Neural cell (in vitro differentiated cells): ENCODE measurements at regions not wholly inside any gene's neighbourhood (a gene's known extent, or its start where the extent isn't known, plus 50 kb on each side); places are given as distances from the start of the nearest gene placed in this dataset.

Experiments
- H2AFZ ChIP-seq: fragments of 200-600, 300-800 bp; sonication (generic), shearing (Covaris generic); 2 replicates; pipeline ENCODE4 v1.6.0; 2014; ENCODE audit warnings: low read depth, mild to moderate bottlenecking, antibody characterized with exemption, low read length, moderate library complexity
- H3F3A ChIP-seq: fragments of 200-600 bp; shearing (Covaris generic); 2 replicates; pipeline ENCODE4 v1.6.1; 2016; ENCODE audit warnings: mild to moderate bottlenecking, moderate library complexity, mixed read lengths, antibody characterized with exemption, low read length; ENCODE audit not compliant: insufficient read depth, poor library complexity, severe bottlenecking
- H3K27ac ChIP-seq: fragments of 200-600, 300-800 bp; sonication (generic), shearing (Covaris generic); 2 replicates; pipeline ENCODE4 v1.5.1; 2014; ENCODE audit warnings: mild to moderate bottlenecking, low read length, moderate library complexity
- H3K27me3 ChIP-seq: fragments of 300-800, 200-600 bp; sonication (generic), shearing (Covaris generic); 2 replicates; pipeline ENCODE4 v1.6.0; 2014; ENCODE audit warnings: mild to moderate bottlenecking, low read depth, low read length, moderate library complexity; ENCODE audit not compliant: insufficient read depth
- H3K36me3 ChIP-seq: fragments of 300-800, 200-600 bp; sonication (generic), shearing (Covaris generic); 2 replicates; pipeline ENCODE4 v1.5.1; 2014; ENCODE audit warnings: mild to moderate bottlenecking, antibody characterized with exemption, low read length, moderate library complexity; ENCODE audit not compliant: insufficient read depth
- H3K4me2 ChIP-seq: fragments of 300-800, 200-600 bp; sonication (generic), shearing (Covaris generic); 2 replicates; pipeline ENCODE4 v1.6.0; 2014; ENCODE audit warnings: mild to moderate bottlenecking, low read length
- H3K4me3 ChIP-seq: fragments of 300-800, 200-600 bp; sonication (generic), shearing (Covaris generic); 2 replicates; pipeline ENCODE4 v1.5.1; 2014; ENCODE audit warnings: mild to moderate bottlenecking, low read length, moderate library complexity
- H3K79me2 ChIP-seq: fragments of 200-600 bp; shearing (Covaris generic); replicated peaks from 2 replicates; pipeline ENCODE4 v1.6.0; 2014; ENCODE audit warnings: mild to moderate bottlenecking, low read length, moderate library complexity; ENCODE audit not compliant: insufficient read depth
- H3K9ac ChIP-seq: fragments of 300-800, 200-600 bp; sonication (generic), shearing (Covaris generic); 2 replicates; pipeline ENCODE4 v1.6.1; 2016; ENCODE audit warnings: mild to moderate bottlenecking, low read length, mixed read lengths
- H3K9me2 ChIP-seq: fragments of 200-600 bp; shearing (Covaris generic); 2 replicates; pipeline ENCODE4 v1.6.1; 2016; ENCODE audit warnings: mild to moderate bottlenecking, low read length, mixed read lengths; ENCODE audit not compliant: insufficient read depth
- H3K9me3 ChIP-seq: fragments of 200-600, 300-800 bp; sonication (generic), shearing (Covaris generic); 2 replicates; pipeline ENCODE4 v1.6.1; 2016; ENCODE audit warnings: mild to moderate bottlenecking, mixed run types, low read length, moderate library complexity, mixed read lengths
- H4K20me1 ChIP-seq: fragments of 200-600 bp; shearing (Covaris generic); 2 replicates; pipeline ENCODE4 v1.6.1; 2016; ENCODE audit warnings: mild to moderate bottlenecking, mixed run types; ENCODE audit not compliant: insufficient read depth
- EP300 ChIP-seq: fragments of 450-650 bp; conservative IDR thresholded peaks from 2 replicates; pipeline ENCODE4 v1.6.1; 2014; ENCODE audit warnings: antibody characterized with exemption, mild to moderate bottlenecking, moderate library complexity; ENCODE audit not compliant: poor library complexity, severe bottlenecking
- EZH2 ChIP-seq: fragments of 200-600, 300-800 bp; shearing (Covaris generic), sonication (generic); IDR thresholded peaks from 2 replicates; pipeline ENCODE4 v1.6.1; 2014; ENCODE audit warnings: antibody characterized with exemption, low read length, borderline replicate concordance, mild to moderate bottlenecking; ENCODE audit not compliant: insufficient read depth, poor library complexity, severe bottlenecking
- MXI1 ChIP-seq: fragments of 450-650 bp; conservative IDR thresholded peaks from 2 replicates; pipeline ENCODE4 v1.6.1; 2014; ENCODE audit warnings: antibody characterized with exemption, mild to moderate bottlenecking; ENCODE audit not compliant: poor library complexity, severe bottlenecking
- POLR2AphosphoS5 ChIP-seq: IDR thresholded peaks from 2 replicates; pipeline ENCODE4 v1.6.1; 2012
- RAD21 ChIP-seq: fragments of 450-650 bp; conservative IDR thresholded peaks from 2 replicates; pipeline ENCODE4 v1.6.1; 2014; ENCODE audit warnings: antibody characterized with exemption, mild to moderate bottlenecking, moderate library complexity
- REST ChIP-seq: IDR thresholded peaks from 2 replicates; pipeline ENCODE4 v1.6.1; 2012; ENCODE audit warnings: borderline replicate concordance
- SMC3 ChIP-seq: fragments of 450-650 bp; conservative IDR thresholded peaks from 2 replicates; pipeline ENCODE4 v1.6.1; 2014; ENCODE audit warnings: antibody characterized with exemption, mild to moderate bottlenecking, moderate library complexity; ENCODE audit not compliant: poor library complexity
- TAF1 ChIP-seq: IDR thresholded peaks from 2 replicates; pipeline ENCODE4 v1.6.1; 2012; ENCODE audit warnings: low read depth
- TF ChIP-seq, protein P1 (sequence below): fragments of 450-650 bp; IDR thresholded peaks from 2 replicates; pipeline ENCODE4 v1.5.1; 2014; ENCODE audit warnings: antibody characterized with exemption, mild to moderate bottlenecking, moderate library complexity; ENCODE audit not compliant: poor library complexity, severe bottlenecking

DNA sequence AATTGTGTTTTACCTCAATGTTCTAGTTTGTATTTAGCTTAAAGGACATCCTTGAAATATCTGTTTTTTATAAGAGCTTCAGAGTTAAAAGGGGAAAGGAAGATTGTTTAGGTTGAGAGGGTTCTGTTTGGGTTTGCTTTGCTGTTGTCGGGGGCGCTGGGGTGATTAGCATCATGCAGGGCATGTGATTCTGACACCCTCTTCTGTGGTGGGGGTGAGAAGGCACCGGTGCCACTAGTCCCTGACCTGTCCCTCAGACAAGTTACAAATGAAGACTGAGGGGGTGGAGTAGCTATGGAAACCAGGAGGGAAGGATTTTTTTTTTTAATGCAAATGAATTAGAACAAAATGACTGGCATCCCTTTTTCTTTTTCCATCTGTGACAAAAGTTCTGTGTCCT lies 291.3 kb downstream of the RPAP3 start:
- Histone ChIP-seq H4K20me1 (no peaks in the 10 kb centered on the region), H2AFZ (no peak overlapping the region), H3K4me2 (no peak overlapping the region), H3K36me3 (no peaks in the 10 kb centered on the region), H3K9me3 (no peaks in the 10 kb centered on the region), H3K9ac (no peak overlapping the region), H3F3A (no peaks in the 10 kb centered on the region), H3K9me2 (no peaks in the 10 kb centered on the region), H3K27me3 (no peaks in the 10 kb centered on the region), H3K79me2 (no peaks in the 10 kb centered on the region), H3K4me3 (no peak overlapping the region), H3K27ac (no peak overlapping the region)
- no peak for TF ChIP-seq POLR2AphosphoS5

DNA sequence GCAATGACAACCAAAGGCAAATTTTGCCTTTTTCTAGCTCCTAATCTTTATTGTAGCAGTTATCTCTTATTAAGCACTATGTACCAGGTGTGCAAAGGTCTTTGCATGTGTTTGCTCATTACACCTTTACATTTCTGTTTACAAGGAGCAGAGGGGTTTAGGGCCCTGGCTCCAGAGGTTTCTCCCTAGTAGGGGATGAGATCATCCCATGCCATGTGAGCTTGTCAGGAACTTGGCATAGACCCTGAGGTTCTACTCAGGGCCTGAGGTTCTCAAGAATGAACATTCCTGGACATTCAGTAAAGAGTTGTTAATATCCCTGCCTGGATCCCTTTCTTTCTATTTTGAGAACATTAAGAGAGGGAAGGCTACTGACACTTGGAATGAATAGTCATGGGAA lies 292.0 kb downstream of the RPAP3 start:
- Histone ChIP-seq H3K27me3 (no peaks in the 10 kb centered on the region), H3K9me3 (no peaks in the 10 kb centered on the region), H3K4me2 (no peak overlapping the region), H3K9ac (no peak overlapping the region), H3K9me2 (no peaks in the 10 kb centered on the region), H3F3A (no peaks in the 10 kb centered on the region), H3K27ac (no peak overlapping the region), H3K4me3 (no peak overlapping the region), H3K79me2 (no peaks in the 10 kb centered on the region), H3K36me3 (no peaks in the 10 kb centered on the region), H4K20me1 (no peaks in the 10 kb centered on the region), H2AFZ (no peak overlapping the region)
- TF ChIP-seq SMC3 (no peak), MXI1 (no peak), EZH2 (no peak), RAD21 (no peak), TAF1 (no peak), REST (no peak), EP300 (no peak), POLR2AphosphoS5 (no peak)
- TF ChIP-seq, protein P1, sequence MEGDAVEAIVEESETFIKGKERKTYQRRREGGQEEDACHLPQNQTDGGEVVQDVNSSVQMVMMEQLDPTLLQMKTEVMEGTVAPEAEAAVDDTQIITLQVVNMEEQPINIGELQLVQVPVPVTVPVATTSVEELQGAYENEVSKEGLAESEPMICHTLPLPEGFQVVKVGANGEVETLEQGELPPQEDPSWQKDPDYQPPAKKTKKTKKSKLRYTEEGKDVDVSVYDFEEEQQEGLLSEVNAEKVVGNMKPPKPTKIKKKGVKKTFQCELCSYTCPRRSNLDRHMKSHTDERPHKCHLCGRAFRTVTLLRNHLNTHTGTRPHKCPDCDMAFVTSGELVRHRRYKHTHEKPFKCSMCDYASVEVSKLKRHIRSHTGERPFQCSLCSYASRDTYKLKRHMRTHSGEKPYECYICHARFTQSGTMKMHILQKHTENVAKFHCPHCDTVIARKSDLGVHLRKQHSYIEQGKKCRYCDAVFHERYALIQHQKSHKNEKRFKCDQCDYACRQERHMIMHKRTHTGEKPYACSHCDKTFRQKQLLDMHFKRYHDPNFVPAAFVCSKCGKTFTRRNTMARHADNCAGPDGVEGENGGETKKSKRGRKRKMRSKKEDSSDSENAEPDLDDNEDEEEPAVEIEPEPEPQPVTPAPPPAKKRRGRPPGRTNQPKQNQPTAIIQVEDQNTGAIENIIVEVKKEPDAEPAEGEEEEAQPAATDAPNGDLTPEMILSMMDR, result no peak

DNA sequence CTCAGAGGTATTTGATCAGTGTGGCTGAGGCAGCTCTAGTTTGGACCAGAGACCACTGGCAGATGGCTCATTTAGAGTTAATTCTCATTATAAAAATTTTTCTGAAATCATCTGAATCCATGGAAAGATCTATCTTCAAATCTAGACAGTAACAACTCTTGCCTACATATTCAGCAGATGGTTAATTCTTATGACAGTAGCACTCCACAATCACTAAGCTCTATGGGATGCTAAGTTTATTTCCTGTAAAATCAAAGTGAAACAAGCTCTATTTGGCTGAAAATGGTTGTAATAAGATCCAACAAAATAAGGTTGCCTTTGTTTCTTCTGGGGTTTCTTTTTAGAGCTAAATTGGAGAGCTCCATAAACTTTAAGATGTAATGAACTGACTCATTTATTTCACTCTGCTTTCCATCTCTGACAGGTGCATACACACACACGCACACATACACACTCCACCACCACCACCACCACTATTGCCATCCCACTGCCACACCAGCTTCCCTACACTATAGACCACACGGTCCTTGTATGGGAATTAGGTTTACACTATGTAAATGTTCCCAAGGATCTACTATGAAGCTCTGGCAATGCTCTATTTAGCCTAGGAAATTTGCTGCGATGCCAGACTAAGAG lies 293.1 kb downstream of the RPAP3 start:
- Histone ChIP-seq H3K9me2 (no peaks in the 10 kb centered on the region), H3K27ac (no peak overlapping the region), H4K20me1 (no peaks in the 10 kb centered on the region), H3K9me3 (no peaks in the 10 kb centered on the region), H3K27me3 (no peaks in the 10 kb centered on the region), H2AFZ (no peak overlapping the region), H3K4me2 (no peak overlapping the region), H3K36me3 (no peaks in the 10 kb centered on the region), H3K4me3 (no peak overlapping the region), H3K79me2 (no peaks in the 10 kb centered on the region), H3F3A (no peaks in the 10 kb centered on the region), H3K9ac (no peak overlapping the region)
- TF ChIP-seq, protein P1, result no peak
- TF ChIP-seq EZH2, result no peak
- no peak for TF ChIP-seq REST
- TF ChIP-seq EP300, result no peak
- TF ChIP-seq TAF1, result no peak
- no peak for TF ChIP-seq SMC3
- no peak for TF ChIP-seq RAD21
- no peak for TF ChIP-seq POLR2AphosphoS5
- no peak for TF ChIP-seq MXI1
